ENCODE measurements at regions not wholly inside any gene's neighbourhood (a gene's known extent, or its start where the extent isn't known, plus 50 kb on each side); places are given as distances from the start of the nearest gene placed in this dataset.

GRCh38 chr18:55732227-55733106 lies 144.5 kb upstream of the TCF4 start (continued):
- TF ChIP-seq NFIC (IDR thresholded peaks at IDR 0.05) (peak; percentile 66), CREB5 (CRISPR knock-in tag; IDR thresholded peaks at IDR 0.05) (no peak), ESRRA (IDR thresholded peaks at IDR 0.05; ENCODE audit: borderline replicate concordance, low read depth) (peak; percentile 90; the same call in 1 of the 2 replicates), CREM (IDR thresholded peaks at IDR 0.05; ENCODE audit: low read depth) (peak; percentile 33; the same call in 1 of the 2 replicates), ATF3 (IDR thresholded peaks at IDR 0.05) (peak; percentile 88), ATF3 (CRISPR knock-in tag; conservative IDR thresholded peaks at IDR 0.05) (no peak), KLF16 (IDR thresholded peaks at IDR 0.05) (peak; percentile 79; the same call in 1 of the 2 replicates), FOXA1 (IDR thresholded peaks at IDR 0.05; ENCODE audit: borderline replicate concordance) (no peak), PHTF2 (CRISPR knock-in tag; IDR thresholded peaks at IDR 0.05) (no peak), CBFA2T3 (IDR thresholded peaks at IDR 0.05) (peak; percentile 94), ARID1B (IDR thresholded peaks at IDR 0.05) (peak; percentile 97), IRF2 (CRISPR knock-in tag; IDR thresholded peaks at IDR 0.05) (no peak), TCFL5 (CRISPR knock-in tag; conservative IDR thresholded peaks at IDR 0.05) (no peak), ZNF75A (CRISPR knock-in tag; IDR thresholded peaks at IDR 0.05) (no peak), YBX1 (IDR thresholded peaks at IDR 0.05) (no peak), POLR2A (conservative IDR thresholded peaks at IDR 0.05) (no peak), BHLHE40 (IDR thresholded peaks at IDR 0.05; ENCODE audit: low read length) (peak; percentile 25; the same call in 1 of the 2 replicates), GABPB2 (CRISPR knock-in tag; conservative IDR thresholded peaks at IDR 0.05) (no peak), KDM1A (IDR thresholded peaks at IDR 0.05) (peak; percentile 86 to 90), ATF6 (CRISPR knock-in tag; IDR thresholded peaks at IDR 0.05) (no peak), ARHGAP35 (IDR thresholded peaks at IDR 0.05; ENCODE audit: partially characterized antibody) (no peak), RHOXF2B (CRISPR knock-in tag; conservative IDR thresholded peaks at IDR 0.05) (no peak), CHAMP1 (IDR thresholded peaks at IDR 0.05) (peak; percentile 82; the same call in 1 of the 2 replicates), ELF2 (CRISPR knock-in tag; IDR thresholded peaks at IDR 0.05) (no peak), SMARCC2 (IDR thresholded peaks at IDR 0.05; ENCODE audit: low read depth) (peak; percentile 91), CXXC5 (CRISPR knock-in tag; IDR thresholded peaks at IDR 0.05) (0 out of 2 replicates have a peak, but pooled peaks have one; percentile 23)
